Liver (tissue), 8 donors: ENCODE measurements at regions not wholly inside any gene's neighbourhood (a gene's known extent, or its start where the extent isn't known, plus 50 kb on each side); places are given as distances from the start of the nearest gene placed in this dataset.

Experiments used
- DNase-seq: peaks from one replicate; pipeline ENCODE4 v3.0.0-alpha.2; 2017; ENCODE audit warnings: low spot score
- H3K27ac ChIP-seq, 2 donors: one replicate each; pipeline ENCODE4 v1.7.0; 2013; ENCODE audit warnings: inconsistent platforms in 2 of 2, low read length in 2 of 2, control low read depth in 1 of 2, low read depth in 1 of 2, mild to moderate bottlenecking in 1 of 2
- H3K27me3 ChIP-seq, 4 donors: one replicate each; pipeline versions ENCODE4 v1.6.1 to v1.7.0; 2013; ENCODE audit warnings: low read length in 3 of 4, inconsistent platforms in 1 of 4, mild to moderate bottlenecking in 1 of 4, moderate library complexity in 1 of 4; ENCODE audit not compliant: control insufficient read depth in 4 of 4, insufficient read depth in 4 of 4
- H3K36me3 ChIP-seq, 4 donors: one replicate each; pipeline versions ENCODE4 v1.6.1 to v1.7.0; 2013; ENCODE audit warnings: low read length in 3 of 4, mild to moderate bottlenecking in 3 of 4, low read depth in 1 of 4, moderate library complexity in 1 of 4; ENCODE audit not compliant: control insufficient read depth in 4 of 4, insufficient read depth in 3 of 4
- H3K4me1 ChIP-seq, 4 donors: one replicate each; pipeline versions ENCODE4 v1.6.1 to v1.7.0; 2013; ENCODE audit warnings: low read length in 3 of 4, mild to moderate bottlenecking in 3 of 4, moderate library complexity in 1 of 4; ENCODE audit not compliant: control insufficient read depth in 4 of 4, insufficient read depth in 4 of 4
- H3K4me3 ChIP-seq, 3 donors: one replicate each; pipeline versions ENCODE4 v1.6.1 to v1.7.0; 2013; ENCODE audit warnings: low read length in 3 of 3, control low read depth in 1 of 3, low read depth in 1 of 3, mild to moderate bottlenecking in 1 of 3
- H3K9ac ChIP-seq, 2 donors: one replicate each; pipeline ENCODE4 v1.7.0; 2013; ENCODE audit warnings: low read length in 2 of 2, mild to moderate bottlenecking in 2 of 2, moderate library complexity in 2 of 2, control low read depth in 1 of 2, low read depth in 1 of 2
- H3K9me3 ChIP-seq, 4 donors: one replicate each; pipeline versions ENCODE4 v1.6.1 to v1.7.0; 2013; ENCODE audit warnings: low read length in 3 of 4; ENCODE audit not compliant: control insufficient read depth in 4 of 4
- ATF3 ChIP-seq: IDR thresholded peaks from 2 replicates; pipeline ENCODE4 v1.6.1; 2016; ENCODE audit warnings: antibody characterized with exemption
- CTCF ChIP-seq: fragments of 150-350 bp; IDR thresholded peaks from 2 replicates; pipeline ENCODE4 v1.5.1; 2017; ENCODE audit warnings: improper control_type of control experiment, low read depth, low read length; ENCODE audit not compliant: missing input control
- EGR1 ChIP-seq, 2 donors: IDR thresholded peaks; 2 replicates each; pipeline ENCODE4 v1.6.1; 2016 to 2018; ENCODE audit warnings: antibody characterized with exemption in 2 of 2, low read depth in 2 of 2
- FOXA1 ChIP-seq: IDR thresholded peaks from 2 replicates; pipeline ENCODE4 v1.6.1; 2016; ENCODE audit warnings: antibody characterized with exemption
- FOXA2 ChIP-seq: IDR thresholded peaks from 2 replicates; pipeline ENCODE4 v1.6.1; 2016; ENCODE audit warnings: antibody characterized with exemption
- GABPA ChIP-seq, 2 donors: IDR thresholded peaks in 1 of 2; conservative IDR thresholded peaks in 1 of 2; 2 replicates each; pipeline ENCODE4 v1.6.1; 2016; ENCODE audit warnings: antibody characterized with exemption in 2 of 2, mild to moderate bottlenecking in 1 of 2, moderate library complexity in 1 of 2
- HNF4A ChIP-seq, 2 donors: conservative IDR thresholded peaks; 2 replicates each; pipeline ENCODE4 v1.6.1; 2016; ENCODE audit warnings: antibody characterized with exemption in 2 of 2, mild to moderate bottlenecking in 2 of 2
- HNF4G ChIP-seq: IDR thresholded peaks from 2 replicates; pipeline ENCODE4 v1.6.1; 2016; ENCODE audit warnings: antibody characterized with exemption
- JUND ChIP-seq, 2 donors: IDR thresholded peaks; 2 replicates each; pipeline ENCODE4 v1.6.1; 2016; ENCODE audit warnings: antibody characterized with exemption in 2 of 2
- MAX ChIP-seq: IDR thresholded peaks from 2 replicates; pipeline ENCODE4 v1.6.1; 2016; ENCODE audit warnings: antibody characterized with exemption
- NR2F2 ChIP-seq: IDR thresholded peaks from 2 replicates; pipeline ENCODE4 v1.6.1; 2016; ENCODE audit warnings: antibody characterized with exemption
- RAD21 ChIP-seq, 2 donors: IDR thresholded peaks; 2 replicates each; pipeline ENCODE4 v1.6.1; 2016; ENCODE audit warnings: antibody characterized with exemption in 2 of 2, mild to moderate bottlenecking in 2 of 2
- RXRA ChIP-seq, 2 donors: IDR thresholded peaks; 2 replicates each; pipeline ENCODE4 v1.6.1; 2017 to 2018; ENCODE audit warnings: antibody characterized with exemption in 2 of 2, mild to moderate bottlenecking in 1 of 2
- SP1 ChIP-seq: IDR thresholded peaks from 2 replicates; pipeline ENCODE4 v1.6.1; 2018; ENCODE audit warnings: antibody characterized with exemption, mild to moderate bottlenecking
- TAF1 ChIP-seq: conservative IDR thresholded peaks from 2 replicates; pipeline ENCODE4 v1.6.1; 2016; ENCODE audit warnings: antibody characterized with exemption, mild to moderate bottlenecking
- YY1 ChIP-seq: IDR thresholded peaks from 2 replicates; pipeline ENCODE4 v1.6.1; 2016; ENCODE audit warnings: antibody characterized with exemption, mild to moderate bottlenecking
- ZBTB33 ChIP-seq: IDR thresholded peaks from 2 replicates; pipeline ENCODE4 v1.6.1; 2016; ENCODE audit warnings: antibody characterized with exemption
- WGBS: extraction: QIAGEN DNeasy Blood & Tissue Kit; methylation state at CpG from one replicate; pipeline ENCODE4 v1.1.7; 2013; 5-methylcytosine and 5-hydroxymethylcytosine counted together
- TF ChIP-seq, protein P1 (sequence below): IDR thresholded peaks from 2 replicates; pipeline ENCODE4 v1.6.1; 2016; ENCODE audit warnings: antibody characterized with exemption, mild to moderate bottlenecking
- donor health status: healthy.
- donor health status: healthy.
- donor health status: healthy.
- donor health status: healthy.
- donor health status: healthy.

- H3K27me3 ChIP-seq: no peaks in the 10 kb centered on the region
- peak overlapping the region; percentile 36 to 46 for H3K27ac ChIP-seq
- no peak for DNase-seq
- TF ChIP-seq, protein P1, sequence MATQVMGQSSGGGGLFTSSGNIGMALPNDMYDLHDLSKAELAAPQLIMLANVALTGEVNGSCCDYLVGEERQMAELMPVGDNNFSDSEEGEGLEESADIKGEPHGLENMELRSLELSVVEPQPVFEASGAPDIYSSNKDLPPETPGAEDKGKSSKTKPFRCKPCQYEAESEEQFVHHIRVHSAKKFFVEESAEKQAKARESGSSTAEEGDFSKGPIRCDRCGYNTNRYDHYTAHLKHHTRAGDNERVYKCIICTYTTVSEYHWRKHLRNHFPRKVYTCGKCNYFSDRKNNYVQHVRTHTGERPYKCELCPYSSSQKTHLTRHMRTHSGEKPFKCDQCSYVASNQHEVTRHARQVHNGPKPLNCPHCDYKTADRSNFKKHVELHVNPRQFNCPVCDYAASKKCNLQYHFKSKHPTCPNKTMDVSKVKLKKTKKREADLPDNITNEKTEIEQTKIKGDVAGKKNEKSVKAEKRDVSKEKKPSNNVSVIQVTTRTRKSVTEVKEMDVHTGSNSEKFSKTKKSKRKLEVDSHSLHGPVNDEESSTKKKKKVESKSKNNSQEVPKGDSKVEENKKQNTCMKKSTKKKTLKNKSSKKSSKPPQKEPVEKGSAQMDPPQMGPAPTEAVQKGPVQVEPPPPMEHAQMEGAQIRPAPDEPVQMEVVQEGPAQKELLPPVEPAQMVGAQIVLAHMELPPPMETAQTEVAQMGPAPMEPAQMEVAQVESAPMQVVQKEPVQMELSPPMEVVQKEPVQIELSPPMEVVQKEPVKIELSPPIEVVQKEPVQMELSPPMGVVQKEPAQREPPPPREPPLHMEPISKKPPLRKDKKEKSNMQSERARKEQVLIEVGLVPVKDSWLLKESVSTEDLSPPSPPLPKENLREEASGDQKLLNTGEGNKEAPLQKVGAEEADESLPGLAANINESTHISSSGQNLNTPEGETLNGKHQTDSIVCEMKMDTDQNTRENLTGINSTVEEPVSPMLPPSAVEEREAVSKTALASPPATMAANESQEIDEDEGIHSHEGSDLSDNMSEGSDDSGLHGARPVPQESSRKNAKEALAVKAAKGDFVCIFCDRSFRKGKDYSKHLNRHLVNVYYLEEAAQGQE: peak; percentile 72
- TF ChIP-seq CTCF (no peak), ZBTB33 (peak; percentile 94), FOXA2 (peak; percentile 93), YY1 (peak; percentile 94), NR2F2 (peak; percentile 97), MAX (peak; percentile 79), FOXA1 (peak; percentile 78), JUND (IDR thresholded peaks at IDR 0.05) (peak; percentile 92 to 94), EGR1 (IDR thresholded peaks at IDR 0.05; ENCODE audit: low read depth in 2 of 2) (peak in 1 of 2 donors; percentile 57), RXRA (IDR thresholded peaks at IDR 0.05) (peak; percentile 94 to 96), RAD21 (IDR thresholded peaks at IDR 0.05) (peak; percentile 54 to 67), HNF4A (conservative IDR thresholded peaks at IDR 0.05) (peak; percentile 100), GABPA (IDR thresholded peaks at IDR 0.05 in 1 of 2, conservative IDR thresholded peaks at IDR 0.05 in 1 of 2) (peak in 1 of 2 donors; percentile 47), TAF1 (no peak), SP1 (peak; percentile 99), HNF4G (peak; percentile 99), ATF3 (peak; percentile 97)
- no peaks in the 10 kb centered on the region for H3K36me3 ChIP-seq
- no peak overlapping the region for H3K9ac ChIP-seq
- WGBS: 41% methylated on average over 4 of the region's 4 CpGs
- H3K4me3 ChIP-seq: no peak overlapping the region
- no peaks in the 10 kb centered on the region for H3K9me3 ChIP-seq
- H3K4me1 ChIP-seq: peaks cover 0 to 10% (median 8%) of the 10 kb centered on the region in 4 donors
These were observed 424.0 kb downstream of the SH3GL2 start for GRCh38 chr9:18002718-18003438.
